Endothelial cell of umbilical vein (primary cell): ENCODE measurements at regions not wholly inside any gene's neighbourhood (a gene's known extent, or its start where the extent isn't known, plus 50 kb on each side); places are given as distances from the start of the nearest gene placed in this dataset.

Experiments used
- BruUV-seq: library from RNA; stranded (reverse); fragments of 400-500 nt; replicated peaks from 2 replicates; lab custom pipeline; 2021; lab: Mats Ljungman, UMichigan
- CTCF ChIA-PET: fragments of 300-600, 350-600 bp; sonication (Branson Sonifier 250); formaldehyde crosslinking; loops from one replicate; lab custom pipeline; 2021; ENCODE audit warnings: antibody characterized with exemption, inconsistent platforms; lab: Charles Lee
- POLR2A ChIA-PET: fragments of 300-600, 350-600 bp; sonication (Branson Sonifier 250); formaldehyde crosslinking; loops from one replicate; lab custom pipeline; 2021; ENCODE audit warnings: antibody characterized with exemption, inconsistent platforms; lab: Charles Lee
- DNase-seq: peaks from one replicate; pipeline ENCODE4 v3.0.0-alpha.2; 2011; ENCODE audit warnings: low read depth, low spot score
- FAIRE-seq: peaks from 2 replicates; lab custom pipeline; 2011; peaks lifted over from hg19 to GRCh38; lab: Jason Lieb, UNC
- H2AFZ ChIP-seq: 2 replicates; pipeline ENCODE4 v1.6.0; 2012; ENCODE audit warnings: low read depth, low read length, control low read depth, inconsistent platforms
- H3K27ac ChIP-seq: 2 replicates; pipeline ENCODE4 v1.5.1; 2011; ENCODE audit warnings: low read depth, mild to moderate bottlenecking, control low read depth, low read length, moderate library complexity; ENCODE audit not compliant: insufficient read depth
- H3K27me3 ChIP-seq, 2 experiments: 2 replicates each; pipeline versions ENCODE4 v1.6.0 to v1.6.1; 2011; ENCODE audit warnings: low read length in 2 of 2, mixed read lengths in 1 of 2; ENCODE audit not compliant: control insufficient read depth in 2 of 2, insufficient read depth in 2 of 2
- H3K36me3 ChIP-seq, 2 experiments: 2 replicates in 1 of 2; 3 replicates in 1 of 2; pipeline ENCODE4 v1.5.1; 2011; ENCODE audit warnings: low read length in 2 of 2, mild to moderate bottlenecking in 1 of 2, moderate library complexity in 1 of 2; ENCODE audit not compliant: control insufficient read depth in 2 of 2, insufficient read depth in 2 of 2; ENCODE audit errors: extremely low read depth in 1 of 2
- H3K4me1 ChIP-seq: 3 replicates; pipeline ENCODE4 v1.5.1; 2011; ENCODE audit warnings: mild to moderate bottlenecking, low read length; ENCODE audit not compliant: control insufficient read depth, insufficient read depth; ENCODE audit errors: extremely low read depth
- H3K4me2 ChIP-seq: 2 replicates; pipeline ENCODE4 v1.6.1; 2011; ENCODE audit warnings: low read length, control low read depth, mixed read lengths; ENCODE audit not compliant: insufficient read depth
- H3K4me3 ChIP-seq, 3 experiments: fragments of 200-600 bp in 1 of 3; sonication (generic), shearing (Covaris generic) in 1 of 3; replicated peaks in 1 of 3; 2 replicates each; pipeline ENCODE4 v1.5.1; 2011 to 2016; ENCODE audit warnings: control low read depth in 3 of 3, low read length in 3 of 3, mild to moderate bottlenecking in 2 of 3, inconsistent platforms in 1 of 3, low read depth in 1 of 3, moderate library complexity in 1 of 3; ENCODE audit not compliant: insufficient read depth in 1 of 3
- H3K79me2 ChIP-seq: 2 replicates; pipeline ENCODE4 v1.6.0; 2012; ENCODE audit warnings: low read length, inconsistent platforms; ENCODE audit not compliant: control insufficient read depth, insufficient read depth
- H3K9ac ChIP-seq: replicated peaks from 2 replicates; pipeline ENCODE3; 2011; ENCODE audit warnings: low read length, control low read depth; ENCODE audit not compliant: insufficient read depth; ENCODE audit errors: extremely low read depth
- H3K9me1 ChIP-seq: replicated peaks from 3 replicates; pipeline ENCODE4 v1.6.0; 2011; ENCODE audit warnings: mild to moderate bottlenecking, low read length; ENCODE audit not compliant: control insufficient read depth, insufficient read depth; ENCODE audit errors: extremely low read depth
- H3K9me3 ChIP-seq: replicated peaks from 2 replicates; pipeline ENCODE4 v1.5.1; 2012; ENCODE audit warnings: low read length, inconsistent platforms; ENCODE audit not compliant: control insufficient read depth, insufficient read depth
- H4K20me1 ChIP-seq: replicated peaks from 2 replicates; pipeline ENCODE3; 2011; ENCODE audit warnings: mild to moderate bottlenecking, low read length; ENCODE audit not compliant: control insufficient read depth, insufficient read depth; ENCODE audit errors: extremely low read depth
- EZH2 ChIP-seq: IDR thresholded peaks from 2 replicates; pipeline ENCODE4 v1.6.1; 2012; ENCODE audit warnings: borderline replicate concordance, low read depth, mild to moderate bottlenecking, moderate library complexity, low read length, inconsistent platforms; ENCODE audit not compliant: severe bottlenecking
- FOS ChIP-seq: IDR thresholded peaks from 2 replicates; pipeline ENCODE4 v1.6.1; 2011; ENCODE audit warnings: mild to moderate bottlenecking, low read length, moderate library complexity, borderline replicate concordance; ENCODE audit not compliant: insufficient read depth
- GATA2 ChIP-seq: IDR thresholded peaks from 2 replicates; pipeline ENCODE4 v1.7.0; 2011; ENCODE audit warnings: low read depth, mild to moderate bottlenecking, moderate library complexity, mixed read lengths, low read length; ENCODE audit not compliant: insufficient read length, insufficient read depth
- JUN ChIP-seq: IDR thresholded peaks from 2 replicates; pipeline ENCODE4 v1.6.1; 2011; ENCODE audit warnings: borderline replicate concordance, low read depth; ENCODE audit not compliant: insufficient read length, insufficient read depth
- MYC ChIP-seq: IDR thresholded peaks from one replicate; pipeline ENCODE4 v1.6.1; 2011; ENCODE audit warnings: mild to moderate bottlenecking, low read depth, low read length
- POLR2A ChIP-seq: IDR thresholded peaks from 2 replicates; pipeline ENCODE4 v1.6.1; 2012; ENCODE audit warnings: low read depth, mild to moderate bottlenecking, control low read depth, low read length
- POLR2AphosphoS5 ChIP-seq: IDR thresholded peaks from 2 replicates; pipeline ENCODE4 v1.6.1; 2012; ENCODE audit warnings: low read depth, mild to moderate bottlenecking, control low read depth, low read length, moderate library complexity; ENCODE audit not compliant: insufficient read depth
- dilution Hi-C: fragments of 300-500 bp; cut with MboI; formaldehyde crosslinking; loops from one replicate; pipeline ENCODE4 v1.15.0; 2019; ENCODE audit warnings: low sequenced_read_pairs; ENCODE audit not compliant: extremely low pct_ligation_motif_present
- intact Hi-C: fragments of 100-400 bp; cut with micrococcal nuclease; formaldehyde crosslinking; loops from one replicate; pipeline ENCODE4 v1.10.0; 2022
- TF ChIP-seq, protein P1 (sequence below): IDR thresholded peaks from 2 replicates; pipeline ENCODE4 v1.6.1; 2011; ENCODE audit not compliant: insufficient read depth, insufficient read length
- TF ChIP-seq, protein P2 (sequence below), 2 donors: IDR thresholded peaks; 1 replicate in 1 of 2; 2 replicates in 1 of 2; pipeline ENCODE4 v1.5.1; 2011; ENCODE audit warnings: low read length in 2 of 2, mild to moderate bottlenecking in 2 of 2, moderate library complexity in 2 of 2, control low read depth in 1 of 2, inconsistent platforms in 1 of 2, low read depth in 1 of 2; ENCODE audit not compliant: insufficient read depth in 1 of 2; ENCODE audit errors: extremely low read depth in 1 of 2

DNA sequence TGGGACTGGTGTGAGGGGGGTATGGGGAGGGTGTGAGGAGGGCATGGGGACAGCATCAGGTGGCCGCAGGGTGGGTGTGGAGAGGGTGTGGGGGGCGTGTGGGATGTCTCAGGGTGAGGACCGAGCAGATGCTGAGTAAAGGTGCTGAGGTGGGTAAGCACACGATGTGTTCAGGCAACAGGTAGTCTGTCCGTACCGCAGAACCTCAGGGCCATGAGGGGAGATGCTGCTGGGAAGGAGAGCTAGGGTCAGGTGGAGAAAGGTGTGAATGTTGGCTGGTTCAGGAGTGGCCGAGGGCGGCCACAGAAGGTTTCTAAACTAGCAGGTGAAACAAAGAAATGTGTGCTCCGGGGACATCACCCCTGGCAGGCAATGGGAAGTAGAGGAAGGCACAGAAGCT, 80.0 kb upstream of the CDH5 start:
- ChIA-PET POLR2A (no interaction called here), CTCF (no interaction called here)
- dilution Hi-C loops (no loop called here), intact Hi-C loops (no loop called here)
- Histone ChIP-seq H2AFZ (no peak overlapping the region), H4K20me1 (no peaks in the 10 kb centered on the region), H3K9me3 (no peaks in the 10 kb centered on the region), H3K9ac (no peak overlapping the region), H3K27me3 (peaks cover 2 to 7% of the 10 kb centered on the region in 2 experiments), H3K27ac (no peak overlapping the region), H3K4me2 (no peak overlapping the region), H3K4me3 (no peak overlapping the region), H3K36me3 (no peaks in the 10 kb centered on the region), H3K9me1 (no peaks in the 10 kb centered on the region), H3K4me1 (no peaks in the 10 kb centered on the region), H3K79me2 (no peaks in the 10 kb centered on the region)
- TF ChIP-seq, protein P1, sequence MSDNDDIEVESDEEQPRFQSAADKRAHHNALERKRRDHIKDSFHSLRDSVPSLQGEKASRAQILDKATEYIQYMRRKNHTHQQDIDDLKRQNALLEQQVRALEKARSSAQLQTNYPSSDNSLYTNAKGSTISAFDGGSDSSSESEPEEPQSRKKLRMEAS = no peak
- TF ChIP-seq POLR2A (no peak), JUN (no peak), POLR2AphosphoS5 (no peak), EZH2 (no peak), GATA2 (no peak), FOS (no peak), MYC (no peak)
- TF ChIP-seq, protein P2, sequence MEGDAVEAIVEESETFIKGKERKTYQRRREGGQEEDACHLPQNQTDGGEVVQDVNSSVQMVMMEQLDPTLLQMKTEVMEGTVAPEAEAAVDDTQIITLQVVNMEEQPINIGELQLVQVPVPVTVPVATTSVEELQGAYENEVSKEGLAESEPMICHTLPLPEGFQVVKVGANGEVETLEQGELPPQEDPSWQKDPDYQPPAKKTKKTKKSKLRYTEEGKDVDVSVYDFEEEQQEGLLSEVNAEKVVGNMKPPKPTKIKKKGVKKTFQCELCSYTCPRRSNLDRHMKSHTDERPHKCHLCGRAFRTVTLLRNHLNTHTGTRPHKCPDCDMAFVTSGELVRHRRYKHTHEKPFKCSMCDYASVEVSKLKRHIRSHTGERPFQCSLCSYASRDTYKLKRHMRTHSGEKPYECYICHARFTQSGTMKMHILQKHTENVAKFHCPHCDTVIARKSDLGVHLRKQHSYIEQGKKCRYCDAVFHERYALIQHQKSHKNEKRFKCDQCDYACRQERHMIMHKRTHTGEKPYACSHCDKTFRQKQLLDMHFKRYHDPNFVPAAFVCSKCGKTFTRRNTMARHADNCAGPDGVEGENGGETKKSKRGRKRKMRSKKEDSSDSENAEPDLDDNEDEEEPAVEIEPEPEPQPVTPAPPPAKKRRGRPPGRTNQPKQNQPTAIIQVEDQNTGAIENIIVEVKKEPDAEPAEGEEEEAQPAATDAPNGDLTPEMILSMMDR (IDR thresholded peaks at IDR 0.05; ENCODE audit: extremely low read depth in 1 of 2, insufficient read depth in 1 of 2, low read depth in 1 of 2, low read length in 2 of 2) = no peak
- no peak for FAIRE-seq
- no peak for DNase-seq
- no TSS peak for BruUV-seq
